H1 (cell line): ENCODE measurements at regions not wholly inside any gene's neighbourhood (a gene's known extent, or its start where the extent isn't known, plus 50 kb on each side); places are given as distances from the start of the nearest gene placed in this dataset.

Experiments used
- EZH2 ChIP-seq: fragments of 200-600 bp; sonication (generic); IDR thresholded peaks from 2 replicates; pipeline ENCODE4 v1.7.1; 2012; ENCODE audit warnings: low read depth, mild to moderate bottlenecking, moderate library complexity, low read length, inconsistent platforms; ENCODE audit not compliant: severe bottlenecking
- KDM5A ChIP-seq: fragments of 200-600 bp; IDR thresholded peaks from 2 replicates; pipeline ENCODE4 v1.7.1; 2012; ENCODE audit warnings: mild to moderate bottlenecking, low read length, inconsistent platforms, mixed read lengths
- POLR2AphosphoS5 ChIP-seq: IDR thresholded peaks from 2 replicates; pipeline ENCODE4 v1.6.1; 2011; ENCODE audit warnings: low read depth, low read length
- RXRA ChIP-seq: IDR thresholded peaks from 2 replicates; pipeline ENCODE4 v1.6.1; 2011; ENCODE audit warnings: low read depth, mild to moderate bottlenecking, low read length, moderate library complexity; ENCODE audit not compliant: insufficient read depth
- TF ChIP-seq, protein P1 (sequence below): IDR thresholded peaks from 2 replicates; pipeline ENCODE4 v1.6.1; 2012; ENCODE audit warnings: inconsistent platforms

GRCh38 chr11:64502634-64503033, 53.1 kb upstream of the SLC22A11 start (continued):
- TF ChIP-seq EZH2 (no peak), RXRA (no peak), POLR2AphosphoS5 (no peak), KDM5A (no peak)
- TF ChIP-seq, protein P1, sequence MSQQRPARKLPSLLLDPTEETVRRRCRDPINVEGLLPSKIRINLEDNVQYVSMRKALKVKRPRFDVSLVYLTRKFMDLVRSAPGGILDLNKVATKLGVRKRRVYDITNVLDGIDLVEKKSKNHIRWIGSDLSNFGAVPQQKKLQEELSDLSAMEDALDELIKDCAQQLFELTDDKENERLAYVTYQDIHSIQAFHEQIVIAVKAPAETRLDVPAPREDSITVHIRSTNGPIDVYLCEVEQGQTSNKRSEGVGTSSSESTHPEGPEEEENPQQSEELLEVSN: no peak
